Esophagus muscularis mucosa (tissue), 4 donors: ENCODE measurements at regions not wholly inside any gene's neighbourhood (a gene's known extent, or its start where the extent isn't known, plus 50 kb on each side); places are given as distances from the start of the nearest gene placed in this dataset.
"Not testable (repeated sequence)": the region's sequence is repeated elsewhere in the genome, so short reads cannot be mapped to it uniquely, and the experiment has no call there.

Source experiments
- CTCF ChIP-seq, 3 experiments: fragments of 200-600 bp in 2 of 3; fragments of 450-650 bp in 1 of 3; sonication (generic) in 2 of 3; IDR thresholded peaks; one replicate each; pipeline ENCODE4 v1.5.1; 2017 to 2019; ENCODE audit warnings: antibody characterized with exemption in 3 of 3, mild to moderate bottlenecking in 2 of 3, moderate library complexity in 1 of 3
- EP300 ChIP-seq: sonication (generic); formaldehyde crosslinking; IDR thresholded peaks from one replicate; pipeline ENCODE4 v1.6.1; 2017; ENCODE audit warnings: antibody characterized with exemption
- POLR2A ChIP-seq: fragments of 450-650 bp; IDR thresholded peaks from one replicate; pipeline ENCODE4 v1.6.1; 2017; ENCODE audit warnings: antibody characterized with exemption, moderate library complexity, mild to moderate bottlenecking, low read depth
- POLR2AphosphoS5 ChIP-seq, 2 donors: sonication (generic); formaldehyde crosslinking; IDR thresholded peaks; one replicate each; pipeline ENCODE4 v1.6.1; 2017; ENCODE audit warnings: antibody characterized with exemption in 2 of 2

- TF ChIP-seq EP300; CTCF (IDR thresholded peaks at IDR 0.05); POLR2A; POLR2AphosphoS5 (IDR thresholded peaks at IDR 0.05): not testable (repeated sequence)
These were observed 351.0 kb downstream of the SPATA31A6 start for GRCh38 chr9:42534325-42534983.
